NAMALWA (cell line): ENCODE measurements at regions not wholly inside any gene's neighbourhood (a gene's known extent, or its start where the extent isn't known, plus 50 kb on each side); places are given as distances from the start of the nearest gene placed in this dataset.
"Not testable (repeated sequence)": the region's sequence is repeated elsewhere in the genome, so short reads cannot be mapped to it uniquely, and the experiment has no call there.

Source experiments
- DNase-seq: peaks from one replicate; pipeline ENCODE4 v3.0.0-alpha.2; 2015; ENCODE audit warnings: low spot score

GRCh38 chr3:153268564-153269279, 106.7 kb downstream of the RAP2B start:
- DNase-seq = no peak

DNA sequence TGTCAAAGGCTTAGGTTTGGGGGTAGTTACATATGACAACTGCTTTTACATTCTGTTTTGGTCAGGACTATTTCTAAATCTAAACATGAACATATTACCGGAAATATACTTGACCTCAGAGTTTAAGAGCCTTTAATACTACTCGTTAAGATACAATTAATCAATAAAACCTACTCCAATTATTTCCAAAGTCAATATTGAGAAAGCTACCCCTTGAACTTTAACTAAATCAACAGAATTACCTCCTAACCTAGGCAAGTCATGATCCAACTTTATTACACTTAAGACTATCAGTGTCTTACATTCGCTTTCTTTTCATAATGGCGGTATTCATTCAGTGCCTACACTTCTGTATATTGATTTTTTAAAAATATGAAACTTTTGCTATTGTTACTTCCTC, 107.7 kb downstream of the RAP2B start:
- DNase-seq = no peak

DNA sequence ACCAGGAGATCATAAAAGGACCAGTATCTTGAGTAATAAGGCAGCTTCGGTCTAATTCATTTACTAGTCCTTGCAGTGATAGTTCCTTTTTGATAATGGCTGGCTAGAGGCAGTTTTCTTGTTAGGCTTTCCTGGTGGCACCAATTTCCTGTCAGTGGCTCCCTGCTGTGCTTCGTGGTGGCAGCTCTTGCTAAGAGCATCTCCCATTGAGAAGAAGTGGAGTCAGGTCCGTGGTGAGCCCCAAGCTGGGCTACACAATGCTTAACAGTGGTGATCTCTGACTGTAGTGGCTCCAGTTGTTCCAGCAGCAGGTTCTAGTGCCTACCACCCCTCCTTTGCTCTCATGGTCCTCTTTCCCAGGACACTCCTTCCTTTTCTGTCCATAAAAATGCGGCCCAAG, 111.2 kb downstream of the RAP2B start:
- no peak for DNase-seq

GRCh38 chr3:153273767-153274435, 111.9 kb downstream of the RAP2B start:
- no peak for DNase-seq

DNA sequence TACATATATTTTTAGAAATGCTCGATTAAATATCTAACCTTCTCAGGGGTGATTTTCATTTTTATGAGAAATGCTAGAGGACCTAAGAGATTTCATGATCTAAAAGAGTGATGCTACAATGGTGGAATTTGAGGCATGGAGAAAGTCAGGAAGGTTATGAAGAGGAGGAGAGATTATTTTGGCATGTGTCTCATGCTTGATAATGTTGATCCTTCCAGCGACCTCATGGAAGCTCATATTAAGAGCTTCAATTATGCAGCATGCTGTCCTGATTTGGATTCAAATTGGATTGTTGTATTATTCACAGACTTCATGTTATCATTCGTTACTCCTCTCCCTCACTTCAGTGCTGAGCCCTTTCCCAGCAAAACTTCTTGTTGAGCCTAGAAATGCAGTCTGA, 112.5 kb downstream of the RAP2B start:
- DNase-seq = no peak

DNA sequence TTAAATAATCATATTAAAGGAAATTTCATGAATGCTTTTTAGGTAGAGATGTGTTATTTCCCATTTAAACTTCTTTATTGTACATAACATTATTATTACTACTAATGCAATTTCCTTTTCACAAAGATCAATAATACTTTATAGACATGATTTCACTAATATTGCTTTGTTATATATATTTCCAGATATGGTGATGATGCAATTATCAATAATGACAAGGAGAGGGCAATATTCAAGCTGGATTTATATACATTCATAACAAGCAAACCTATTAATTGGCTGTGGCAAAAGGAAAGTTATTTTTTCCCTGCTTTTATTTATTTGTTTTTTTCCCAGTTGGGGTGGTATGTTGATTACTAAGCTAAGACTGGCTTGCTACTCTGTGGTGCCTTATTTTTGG, 113.5 kb downstream of the RAP2B start:
- no peak for DNase-seq

GRCh38 chr3:153277029-153277428, 115.0 kb downstream of the RAP2B start:
- DNase-seq = no peak

- not testable (repeated sequence) for DNase-seq
Observed at GRCh38 chr3:153281236-153281997, 119.4 kb downstream of the RAP2B start.

DNA sequence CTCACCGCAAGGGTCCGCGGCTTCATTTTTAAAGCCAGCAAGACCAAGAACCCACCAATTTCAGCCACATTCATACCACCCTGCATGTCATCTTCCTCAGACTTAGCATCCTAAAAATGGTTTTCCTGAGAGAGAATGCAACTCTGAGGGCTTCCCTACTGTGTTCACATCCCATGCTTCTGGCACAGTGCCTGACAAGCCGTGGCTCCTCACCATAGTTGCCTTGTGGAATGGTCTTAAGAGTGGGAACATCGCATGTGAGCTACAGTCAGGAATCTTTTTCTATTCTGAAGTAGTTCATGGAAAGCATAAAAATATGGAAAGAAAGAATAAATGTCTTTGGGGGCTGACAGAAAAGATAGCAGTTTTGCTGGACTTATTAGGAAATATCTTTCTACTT, 120.3 kb downstream of the RAP2B start:
- DNase-seq = no peak

GRCh38 chr3:153284282-153284938, 122.4 kb downstream of the RAP2B start:
- DNase-seq = peak; percentile 83

- peak; percentile 9 for DNase-seq
Observed at GRCh38 chr3:153285194-153285641, 123.2 kb downstream of the RAP2B start.

- no peak for DNase-seq
Observed at GRCh38 chr3:153285982-153286381, 124.0 kb downstream of the RAP2B start.

DNA sequence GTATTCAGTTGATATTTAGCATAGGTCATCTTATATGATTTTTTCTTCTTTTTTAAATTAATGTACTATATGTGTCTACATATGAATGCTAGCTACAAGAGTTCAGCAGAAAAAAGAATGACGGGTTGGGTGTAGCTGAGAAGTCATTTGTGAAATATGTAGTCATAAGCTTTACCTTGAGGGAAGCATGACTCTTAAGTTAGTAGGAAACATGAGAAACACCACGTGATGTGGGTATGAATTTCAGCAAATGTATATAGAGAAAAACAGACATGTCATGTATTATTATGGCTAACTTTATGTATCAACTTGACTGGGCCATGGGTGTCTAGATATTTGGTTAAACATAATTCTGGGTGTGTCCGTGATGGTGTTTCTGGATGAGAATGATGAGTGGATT, 125.0 kb downstream of the RAP2B start:
- no peak for DNase-seq

DNA sequence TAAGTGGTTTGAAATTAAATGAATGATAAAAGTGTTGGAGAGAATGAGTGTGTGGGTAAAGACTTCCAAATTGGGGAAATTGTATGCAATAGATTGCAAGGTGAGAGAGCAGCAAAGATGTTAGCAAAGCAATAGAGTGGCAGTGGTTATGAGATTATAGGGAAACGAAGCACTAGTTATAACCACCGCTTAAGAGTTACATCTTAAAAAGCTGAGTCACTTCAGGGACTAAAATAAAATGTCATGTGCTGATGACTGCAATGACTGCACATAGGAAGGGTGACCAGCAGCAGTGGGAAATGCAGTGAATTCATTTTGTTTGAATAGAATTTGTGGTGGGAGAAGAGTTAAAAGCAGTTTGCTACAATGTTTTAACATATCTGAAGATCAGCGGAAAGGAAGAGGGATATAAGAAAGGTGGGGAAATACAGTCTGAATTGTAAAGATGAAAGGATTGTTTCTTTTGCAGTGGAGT, 127.3 kb downstream of the RAP2B start:
- no peak for DNase-seq

DNA sequence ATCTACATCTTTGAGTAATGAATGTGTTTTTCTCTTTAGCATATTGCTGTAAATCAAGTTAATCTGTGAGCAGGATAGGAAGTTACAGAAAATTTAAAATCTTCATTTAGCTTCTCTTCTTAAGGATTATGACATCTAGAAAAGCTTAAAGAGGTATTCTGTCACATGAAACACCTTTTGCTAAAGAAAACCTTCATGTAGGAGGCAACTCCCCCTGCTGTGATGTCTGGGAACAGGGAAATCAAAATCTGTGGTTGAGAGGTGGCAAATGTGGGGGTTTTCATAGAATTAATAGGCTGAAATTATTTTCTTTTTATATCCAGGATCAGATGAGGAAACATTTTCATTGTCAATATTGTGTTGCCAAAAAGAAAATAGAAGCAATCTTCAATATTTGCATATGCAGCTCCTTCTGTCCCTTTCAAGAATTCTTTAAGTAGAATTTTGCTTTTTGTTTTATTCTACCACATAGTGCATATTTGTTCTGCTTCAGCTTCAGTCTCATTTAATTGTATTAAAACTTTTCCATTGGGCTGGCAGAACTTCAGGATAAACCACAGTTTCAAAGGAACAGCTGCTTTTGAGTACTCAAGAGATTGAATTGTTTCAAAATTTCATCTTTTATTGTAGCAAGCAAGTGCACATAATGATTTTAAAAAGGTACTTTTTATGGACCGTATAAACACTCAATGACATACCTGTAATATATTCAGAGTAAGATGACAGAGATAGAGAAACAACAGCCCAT, 128.4 kb downstream of the RAP2B start:
- peak; percentile 27 for DNase-seq

DNA sequence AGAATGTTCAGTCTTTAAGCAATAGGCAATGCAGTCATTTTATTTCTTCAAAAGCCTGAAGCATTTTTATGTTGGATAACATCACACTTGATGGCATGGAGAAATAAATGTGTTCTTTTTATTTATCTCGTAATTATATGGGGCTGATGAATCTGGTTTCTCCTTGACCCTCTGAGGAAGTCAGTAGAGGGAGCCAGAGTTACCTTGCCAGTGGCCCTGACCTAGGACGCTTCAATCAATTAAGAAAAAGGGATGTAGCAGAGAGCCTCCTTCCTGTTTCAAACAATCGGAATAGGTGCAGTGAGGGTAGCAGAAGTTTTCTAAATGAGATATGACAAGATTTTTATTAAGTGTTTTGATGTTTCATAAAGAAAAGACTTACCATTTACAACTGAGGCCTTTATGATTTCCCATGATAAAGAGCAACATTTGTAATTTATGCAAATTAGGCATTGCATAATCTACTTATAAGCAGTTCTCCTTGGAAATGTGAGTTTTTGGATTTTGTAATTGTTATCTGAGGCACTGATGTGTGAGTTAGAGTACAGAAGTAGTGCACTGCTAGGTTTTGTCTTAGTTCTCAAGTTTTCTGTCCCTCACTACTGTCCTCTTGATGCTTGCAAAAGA, 129.1 kb downstream of the RAP2B start:
- DNase-seq = peak; percentile 70

DNA sequence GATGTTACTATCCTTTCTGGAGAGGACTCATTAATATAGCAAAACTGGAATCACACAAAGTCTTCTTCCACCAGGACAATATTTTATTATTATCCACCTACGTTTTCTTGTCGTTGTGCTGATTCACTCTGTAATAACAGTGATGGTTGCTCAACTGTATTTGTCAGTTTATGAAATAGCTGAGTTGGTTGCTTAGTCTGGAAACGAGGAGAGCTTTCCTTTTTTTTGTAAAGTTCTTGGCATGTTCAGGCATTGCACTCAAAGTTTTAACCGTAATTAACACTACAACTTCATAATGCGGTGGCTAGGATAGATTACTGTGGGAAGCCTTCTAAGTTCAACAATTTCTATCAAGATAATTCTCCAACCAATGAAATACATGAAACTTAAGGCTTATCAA, 131.2 kb downstream of the RAP2B start:
- no peak for DNase-seq

DNA sequence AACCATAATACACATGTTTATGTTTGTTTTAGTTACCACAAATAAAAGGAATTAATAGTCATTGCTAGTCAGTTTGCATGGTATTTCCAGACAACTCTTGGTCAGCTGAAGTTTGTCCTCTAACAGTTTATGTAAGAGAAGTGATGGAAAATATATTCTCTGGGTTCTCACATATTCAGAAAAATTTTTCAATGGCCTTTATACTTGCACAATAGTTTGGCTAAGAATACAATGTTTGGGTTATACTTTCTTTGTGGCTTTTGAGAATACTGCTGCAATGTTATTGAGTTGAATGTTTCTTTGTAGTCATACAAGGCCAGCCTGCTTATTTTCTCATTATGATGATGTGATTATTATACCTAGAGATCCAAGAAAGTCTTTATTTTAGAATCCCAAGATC, 133.9 kb downstream of the RAP2B start:
- DNase-seq = no peak

- no peak for DNase-seq
Observed at GRCh38 chr3:153305189-153305588, 143.2 kb downstream of the RAP2B start.

DNA sequence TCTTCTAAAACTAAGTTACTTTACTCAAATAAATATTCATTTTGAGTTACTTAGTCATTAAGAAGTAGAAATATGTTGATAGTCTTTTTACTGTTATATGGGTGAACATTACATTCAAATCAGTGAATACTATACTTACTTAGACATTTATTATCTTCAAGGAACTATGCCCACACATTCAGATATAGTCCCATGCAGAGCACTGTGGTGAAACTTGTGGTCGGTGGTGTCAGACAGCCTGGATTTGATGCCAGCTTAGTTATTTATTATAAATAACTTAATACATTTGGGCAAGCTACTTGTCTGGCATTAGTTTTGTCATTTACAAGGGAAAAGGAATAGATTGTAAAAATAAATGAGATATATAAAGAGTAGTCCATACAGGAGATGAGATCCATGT, 149.5 kb downstream of the RAP2B start:
- DNase-seq = no peak

DNA sequence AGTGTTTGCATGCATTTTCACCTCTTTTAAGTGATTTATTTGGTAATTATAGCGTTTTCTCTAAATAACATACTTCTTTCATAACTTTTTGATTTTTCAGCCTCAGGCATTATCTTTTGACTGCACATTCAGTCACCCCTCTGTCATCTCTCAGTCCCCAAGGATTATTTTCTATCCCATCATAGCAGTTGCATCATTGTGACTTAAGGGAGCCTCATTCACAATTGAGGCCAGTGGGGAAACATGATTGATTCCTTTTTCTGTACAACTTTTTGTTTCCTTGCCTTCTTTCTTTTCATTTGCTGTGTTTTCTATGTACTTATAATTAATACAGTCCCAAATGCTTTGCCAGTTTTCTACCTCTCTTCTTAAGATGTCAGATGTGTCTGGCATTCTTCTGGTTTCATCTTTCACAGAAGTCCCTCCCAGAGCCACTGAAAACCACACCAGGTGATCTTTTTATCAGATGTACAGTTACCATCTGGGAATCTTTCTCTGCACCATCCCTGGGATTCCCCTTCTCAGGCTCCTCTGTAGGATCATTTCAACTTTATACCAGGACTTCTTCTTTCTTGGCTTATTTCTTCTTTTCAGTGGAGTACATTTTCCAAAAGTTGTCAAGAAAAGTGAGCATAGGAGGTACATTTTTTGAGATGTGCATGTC, 151.4 kb downstream of the RAP2B start:
- no peak for DNase-seq
